Body of pancreas (tissue), 4 donors: ENCODE measurements at regions not wholly inside any gene's neighbourhood (a gene's known extent, or its start where the extent isn't known, plus 50 kb on each side); places are given as distances from the start of the nearest gene placed in this dataset.
"Not testable (repeated sequence)": the region's sequence is repeated elsewhere in the genome, so short reads cannot be mapped to it uniquely, and the experiment has no call there.

ENCODE experiments used
- ATAC-seq: fragments of 150-250 bp; one replicate; pipeline ENCODE4 v1.9.1; 2016
- DNase-seq, 4 donors: peaks; one replicate each; pipeline ENCODE4 v3.0.0-alpha.2; 2019
- H3K27ac ChIP-seq, 4 donors: fragments of 200-600 bp; sonication (generic); 1 replicate in 3 of 4; 2 replicates in 1 of 4; pipeline versions ENCODE4 v1.5.1 to v1.6.1; 2016 to 2019; ENCODE audit warnings: mild to moderate bottlenecking in 1 of 4, mixed read lengths in 1 of 4, moderate library complexity in 1 of 4
- H3K27me3 ChIP-seq, 2 donors: fragments of 200-600 bp; sonication (generic); one replicate each; pipeline ENCODE4 v1.6.0; 2016; ENCODE audit warnings: mild to moderate bottlenecking in 1 of 2
- H3K36me3 ChIP-seq, 2 donors: fragments of 200-600 bp; sonication (generic); replicated peaks in 1 of 2; 2 replicates each; pipeline ENCODE4 v1.5.1; 2016; ENCODE audit warnings: low read depth in 2 of 2; ENCODE audit not compliant: insufficient read depth in 1 of 2
- H3K4me1 ChIP-seq: fragments of 200-600 bp; sonication (generic); one replicate; pipeline ENCODE4 v1.6.0; 2016
- H3K4me3 ChIP-seq, 2 donors: fragments of 200-600 bp; sonication (generic); 1 replicate in 1 of 2; 2 replicates in 1 of 2; pipeline ENCODE4 v1.5.1; 2016 to 2019
- H3K9me3 ChIP-seq, 3 donors: fragments of 200-600 bp; sonication (generic); 1 replicate in 2 of 3; 2 replicates in 1 of 3; pipeline ENCODE4 v1.5.1; 2016
- POLR2A ChIP-seq, 3 donors: fragments of 450-650 bp; IDR thresholded peaks; one replicate each; pipeline ENCODE4 v1.6.1; 2016; ENCODE audit warnings: antibody characterized with exemption in 3 of 3, mild to moderate bottlenecking in 2 of 3
- WGBS, 2 donors: methylation state at CpG; one replicate each; pipeline ENCODE4 v1.1.5; 2017; 5-methylcytosine and 5-hydroxymethylcytosine counted together
- intact Hi-C: fragments of 100-400 bp; cut with DNase I; formaldehyde crosslinking; loops from one replicate; pipeline ENCODE4 v1.15.1; 2023
- TF ChIP-seq, protein P1 (sequence below), 7 experiments: fragments of 450-650 bp in 4 of 7; fragments of 200-600 bp in 3 of 7; sonication (generic) in 3 of 7; IDR thresholded peaks; one replicate each; pipeline ENCODE4 v1.5.1; 2016 to 2019; ENCODE audit warnings: antibody characterized with exemption in 7 of 7

DNA sequence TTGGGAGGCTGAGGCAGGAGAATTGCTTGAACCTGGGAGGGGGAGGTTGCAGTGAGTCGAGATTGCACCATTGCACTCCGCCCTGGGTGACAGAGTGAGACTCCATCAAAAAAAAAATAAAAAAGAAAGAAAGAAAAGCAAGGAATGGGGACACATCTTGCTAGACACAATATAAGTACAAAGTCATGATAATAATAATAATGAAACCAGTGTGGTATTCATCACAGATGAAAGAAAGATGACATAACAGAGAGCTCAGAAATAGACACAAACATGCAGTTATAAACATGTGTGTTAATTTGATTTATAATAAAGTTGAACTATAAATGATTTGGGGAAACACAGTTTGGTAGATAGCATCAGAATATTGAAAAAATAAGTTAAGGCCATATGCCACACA is 264.1 kb downstream of the SRGAP2C start:
- no peak overlapping the region for H3K27ac ChIP-seq
- H3K36me3 ChIP-seq = no peaks in the 10 kb centered on the region
- ATAC-seq = no peak
- no peaks in the 10 kb centered on the region for H3K4me1 ChIP-seq
- DNase-seq = no peak
- 71 to 76% methylated on average over 2 of the region's 2 CpGs for WGBS, 2 donors
- intact Hi-C loops = no loop called here
- no peaks in the 10 kb centered on the region for H3K27me3 ChIP-seq
- H3K4me3 ChIP-seq = no peak overlapping the region
- no peaks in the 10 kb centered on the region for H3K9me3 ChIP-seq
- TF ChIP-seq POLR2A (IDR thresholded peaks at IDR 0.05) = no peak
- TF ChIP-seq, protein P1, sequence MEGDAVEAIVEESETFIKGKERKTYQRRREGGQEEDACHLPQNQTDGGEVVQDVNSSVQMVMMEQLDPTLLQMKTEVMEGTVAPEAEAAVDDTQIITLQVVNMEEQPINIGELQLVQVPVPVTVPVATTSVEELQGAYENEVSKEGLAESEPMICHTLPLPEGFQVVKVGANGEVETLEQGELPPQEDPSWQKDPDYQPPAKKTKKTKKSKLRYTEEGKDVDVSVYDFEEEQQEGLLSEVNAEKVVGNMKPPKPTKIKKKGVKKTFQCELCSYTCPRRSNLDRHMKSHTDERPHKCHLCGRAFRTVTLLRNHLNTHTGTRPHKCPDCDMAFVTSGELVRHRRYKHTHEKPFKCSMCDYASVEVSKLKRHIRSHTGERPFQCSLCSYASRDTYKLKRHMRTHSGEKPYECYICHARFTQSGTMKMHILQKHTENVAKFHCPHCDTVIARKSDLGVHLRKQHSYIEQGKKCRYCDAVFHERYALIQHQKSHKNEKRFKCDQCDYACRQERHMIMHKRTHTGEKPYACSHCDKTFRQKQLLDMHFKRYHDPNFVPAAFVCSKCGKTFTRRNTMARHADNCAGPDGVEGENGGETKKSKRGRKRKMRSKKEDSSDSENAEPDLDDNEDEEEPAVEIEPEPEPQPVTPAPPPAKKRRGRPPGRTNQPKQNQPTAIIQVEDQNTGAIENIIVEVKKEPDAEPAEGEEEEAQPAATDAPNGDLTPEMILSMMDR (IDR thresholded peaks at IDR 0.05) = no peak

DNA sequence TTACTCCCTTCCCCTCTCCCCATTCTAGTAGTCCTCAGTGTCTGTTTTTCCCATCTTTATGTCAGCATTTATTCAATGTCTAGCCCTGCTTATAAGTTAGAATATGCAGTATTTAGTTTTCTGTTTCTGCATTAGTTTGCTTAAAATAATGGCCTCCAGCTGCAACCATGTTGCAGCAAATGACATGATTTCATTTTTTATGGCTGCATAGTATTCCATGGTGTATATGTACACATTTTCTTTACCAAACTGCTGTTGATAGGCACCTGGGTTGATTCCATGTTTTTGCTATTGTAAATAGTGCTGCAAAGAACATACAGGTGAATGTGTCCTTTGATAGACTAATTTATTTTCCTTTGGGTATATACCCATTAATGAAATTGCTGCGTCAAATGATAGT is 267.7 kb downstream of the SRGAP2C start:
- no peak overlapping the region for H3K27ac ChIP-seq
- H3K4me1 ChIP-seq = no peaks in the 10 kb centered on the region
- intact Hi-C loops = no loop called here
- 85 to 95% methylated on average over 1 of the region's 1 CpG for WGBS, 2 donors
- no peaks in the 10 kb centered on the region for H3K27me3 ChIP-seq
- no peaks in the 10 kb centered on the region for H3K9me3 ChIP-seq
- H3K36me3 ChIP-seq = no peaks in the 10 kb centered on the region
- DNase-seq = no peak
- no peak overlapping the region for H3K4me3 ChIP-seq
- ATAC-seq = no peak
- TF ChIP-seq, protein P1 (IDR thresholded peaks at IDR 0.05) = no peak
- TF ChIP-seq POLR2A (IDR thresholded peaks at IDR 0.05) = no peak

DNA sequence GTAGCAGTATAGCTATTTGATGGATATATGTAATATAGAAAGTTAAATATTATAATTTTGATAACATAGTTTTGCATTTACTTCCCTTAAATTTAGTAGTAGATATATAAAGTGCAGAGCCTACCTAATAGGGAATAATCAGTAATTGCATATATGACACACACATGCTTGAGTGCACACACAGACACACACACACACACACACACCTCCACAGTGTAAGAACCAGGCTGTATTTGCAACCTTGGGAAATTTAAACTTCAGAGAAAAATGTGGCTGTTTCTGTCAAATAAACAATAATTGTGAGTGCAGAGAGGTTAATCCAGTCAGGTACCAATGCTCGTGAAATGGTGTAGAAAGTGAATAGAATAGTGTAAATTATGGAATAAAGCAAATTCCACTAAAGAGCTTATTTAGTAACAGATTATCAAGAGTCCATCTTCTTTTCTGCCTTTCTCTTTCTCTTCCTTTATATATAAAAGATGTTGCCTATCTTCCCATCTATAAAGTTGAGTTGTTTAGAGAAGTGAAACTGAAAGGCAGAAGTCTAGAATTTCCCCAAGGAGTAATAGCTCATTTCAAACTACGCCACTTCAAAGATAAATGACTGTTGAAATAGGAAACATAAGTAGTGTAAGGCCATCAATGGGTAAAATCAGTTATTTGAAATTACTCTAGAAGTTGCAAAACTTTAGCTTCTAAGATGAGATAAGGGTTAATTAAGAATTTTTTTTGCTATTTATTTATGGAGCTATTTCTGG is 273.7 kb downstream of the SRGAP2C start:
- DNase-seq (no peak), ATAC-seq (no peak)
- H3K36me3 ChIP-seq = no peaks in the 10 kb centered on the region
- no peak for TF ChIP-seq POLR2A (IDR thresholded peaks at IDR 0.05)
- TF ChIP-seq, protein P1 (IDR thresholded peaks at IDR 0.05) = no peak
- H3K4me3 ChIP-seq = no peak overlapping the region
- 49 to 78% methylated on average over 2 of the region's 2 CpGs for WGBS, 2 donors
- H3K27ac ChIP-seq = no peak overlapping the region
- intact Hi-C loops = no loop called here
- H3K4me1 ChIP-seq = no peaks in the 10 kb centered on the region
- no peaks in the 10 kb centered on the region for H3K27me3 ChIP-seq
- no peaks in the 10 kb centered on the region for H3K9me3 ChIP-seq

DNA sequence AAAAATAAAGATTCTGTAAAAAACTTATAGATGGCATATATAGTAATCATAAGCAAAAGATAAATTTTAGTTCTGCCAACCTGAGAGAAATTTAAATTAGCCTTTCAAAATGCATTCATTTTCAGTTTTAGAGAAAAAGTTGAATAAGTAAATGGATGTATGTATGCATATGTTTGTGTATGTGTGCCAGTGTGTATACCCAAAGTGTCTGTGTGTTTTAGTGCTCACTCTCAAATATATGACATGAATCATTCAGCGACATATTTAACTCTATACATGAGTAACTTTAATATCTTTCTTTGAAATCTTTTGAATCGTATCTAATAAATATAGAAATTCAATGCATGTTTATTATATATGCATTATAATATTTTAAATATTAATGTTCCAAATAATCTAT is 274.5 kb downstream of the SRGAP2C start:
- WGBS, 2 donors = 66 to 79% methylated on average over 2 of the region's 2 CpGs
- Histone ChIP-seq H3K27ac (no peak overlapping the region), H3K4me3 (no peak overlapping the region), H3K9me3 (no peaks in the 10 kb centered on the region), H3K27me3 (no peaks in the 10 kb centered on the region), H3K36me3 (no peaks in the 10 kb centered on the region), H3K4me1 (no peaks in the 10 kb centered on the region)
- intact Hi-C loops = no loop called here
- TF ChIP-seq, protein P1 (IDR thresholded peaks at IDR 0.05) = no peak
- no peak for TF ChIP-seq POLR2A (IDR thresholded peaks at IDR 0.05)
- ATAC-seq = no peak
- no peak for DNase-seq

DNA sequence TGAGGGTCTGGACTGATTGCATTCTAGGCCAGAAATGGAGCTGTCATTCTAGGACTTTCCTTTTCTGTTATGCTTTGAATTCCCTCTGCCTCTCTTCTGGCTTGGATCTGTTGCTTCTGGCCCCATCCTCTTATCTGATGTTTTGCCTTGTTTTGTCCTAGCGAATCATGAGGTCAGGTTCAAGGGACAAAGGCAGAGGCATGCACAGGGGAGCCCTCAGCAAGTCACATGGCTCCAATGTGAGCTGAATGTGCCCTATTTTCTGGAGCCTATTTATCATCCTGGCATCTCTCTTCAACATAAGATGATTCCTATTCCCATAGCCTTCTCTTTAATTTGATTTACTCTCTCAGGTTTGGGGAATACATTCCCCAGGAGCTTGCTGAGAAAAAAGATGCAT is 284.6 kb downstream of the SRGAP2C start:
- DNase-seq, H3K36me3 ChIP-seq, H3K4me3 ChIP-seq, H3K27ac ChIP-seq, H3K4me1 ChIP-seq, ATAC-seq, intact Hi-C loops, H3K9me3 ChIP-seq, H3K27me3 ChIP-seq: not testable (repeated sequence)
- 67 to 81% methylated on average over 1 of the region's 1 CpG for WGBS, 2 donors

DNA sequence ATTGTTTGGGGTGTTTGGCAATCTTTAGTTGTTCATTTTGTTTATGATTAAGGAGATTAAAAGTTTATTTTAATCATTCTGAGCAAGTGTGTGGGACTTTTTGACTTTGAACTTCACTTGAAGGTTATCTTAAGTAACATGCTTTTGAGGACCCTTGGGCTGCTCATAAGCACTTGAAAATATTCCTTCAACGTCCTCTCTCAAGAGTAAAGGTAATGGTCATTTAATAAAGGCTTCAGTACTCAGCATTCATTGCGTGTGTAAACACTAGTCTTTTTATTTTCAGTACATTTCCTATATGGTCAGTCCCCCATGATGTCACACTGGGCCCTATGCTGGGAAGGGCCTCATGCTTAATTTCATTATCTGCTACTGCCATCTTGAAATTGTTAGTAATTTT is 285.6 kb downstream of the SRGAP2C start:
- ATAC-seq, intact Hi-C loops, H3K4me1 ChIP-seq, H3K27me3 ChIP-seq, DNase-seq, H3K4me3 ChIP-seq, H3K9me3 ChIP-seq, H3K36me3 ChIP-seq, H3K27ac ChIP-seq: not testable (repeated sequence)
- 71 to 74% methylated on average over 2 of the region's 2 CpGs for WGBS, 2 donors
